Fibroblast of lung (primary cell): ENCODE measurements at regions not wholly inside any gene's neighbourhood (a gene's known extent, or its start where the extent isn't known, plus 50 kb on each side); places are given as distances from the start of the nearest gene placed in this dataset.

Experiments
- CTCF ChIP-seq, 2 donors: IDR thresholded peaks in 1 of 2; conservative IDR thresholded peaks in 1 of 2; 1 replicate in 1 of 2; 2 replicates in 1 of 2; pipeline ENCODE4 v1.5.1; 2011 to 2012; ENCODE audit warnings: low read length in 2 of 2, control low read depth in 1 of 2, inconsistent platforms in 1 of 2, low read depth in 1 of 2, mild to moderate bottlenecking in 1 of 2
- EZH2 ChIP-seq: IDR thresholded peaks from 2 replicates; pipeline ENCODE4 v1.5.1; 2012; ENCODE audit warnings: low read length, control low read depth, mild to moderate bottlenecking; ENCODE audit errors: missing control alignments

GRCh38 chr10:128422190-128422589 lies 296.0 kb upstream of the MKI67 start:
- no peak for TF ChIP-seq EZH2
- no peak for TF ChIP-seq CTCF (conservative IDR thresholded peaks at IDR 0.05 in 1 of 2, IDR thresholded peaks at IDR 0.05 in 1 of 2; ENCODE audit: low read depth in 1 of 2, low read length in 2 of 2)
